SK-N-SH (cell line): ENCODE measurements at regions not wholly inside any gene's neighbourhood (a gene's known extent, or its start where the extent isn't known, plus 50 kb on each side); places are given as distances from the start of the nearest gene placed in this dataset.

Experiments
- CTCF ChIA-PET: fragments of 300-600, 350-600 bp; formaldehyde crosslinking; extraction: SDS; loops from one replicate; lab custom pipeline; 2021; lab: Yijun Ruan, JAX
- POLR2A ChIA-PET: fragments of 350-600 bp; sonication (Branson Sonifier 250); formaldehyde crosslinking; extraction: SDS; loops from one replicate; lab custom pipeline; 2020; ENCODE audit warnings: antibody characterized with exemption, inconsistent platforms; lab: Yijun Ruan, JAX
- DNase-seq: peaks from one replicate; pipeline ENCODE4 v3.0.0; 2012
- H2AFZ ChIP-seq: fragments of 200-600 bp; sonication (generic); 2 replicates; pipeline ENCODE4 v1.8.1; 2016; ENCODE audit warnings: antibody characterized with exemption, mild to moderate bottlenecking, low read depth
- H3F3A ChIP-seq: fragments of 200-600 bp; sonication (generic); replicated peaks from 2 replicates; pipeline ENCODE3; 2016; ENCODE audit warnings: antibody characterized with exemption, mild to moderate bottlenecking; ENCODE audit not compliant: insufficient read depth
- H3K27ac ChIP-seq, 2 experiments: fragments of 200-500 bp in 1 of 2; fragments of 200-600 bp in 1 of 2; sonication (Bioruptor generic) in 1 of 2; sonication (generic), shearing (Covaris generic) in 1 of 2; 2 replicates each; pipeline versions ENCODE4 v1.5.1 to v1.6.1; 2014 to 2016; ENCODE audit warnings: low read depth in 2 of 2, inconsistent platforms in 1 of 2, low read length in 1 of 2, mild to moderate bottlenecking in 1 of 2, mixed read lengths in 1 of 2
- H3K27me3 ChIP-seq: fragments of 200-600 bp; sonication (generic), shearing (Covaris generic); 2 replicates; pipeline ENCODE4 v1.6.1; 2016; ENCODE audit warnings: mixed run types; ENCODE audit not compliant: insufficient read depth
- H3K36me3 ChIP-seq, 2 experiments: fragments of 200-500 bp in 1 of 2; fragments of 200-600 bp in 1 of 2; sonication (Bioruptor generic) in 1 of 2; sonication (generic) in 1 of 2; replicated peaks in 1 of 2; 2 replicates each; pipeline versions ENCODE3 to v1.5.1; 2014 to 2016; ENCODE audit warnings: low read length in 1 of 2, mild to moderate bottlenecking in 1 of 2; ENCODE audit not compliant: insufficient read depth in 2 of 2, control insufficient read depth in 1 of 2
- H3K4me1 ChIP-seq, 2 experiments: fragments of 200-500 bp in 1 of 2; fragments of 200-600 bp in 1 of 2; sonication (Bioruptor generic) in 1 of 2; sonication (generic), shearing (Covaris generic) in 1 of 2; 2 replicates each; pipeline versions ENCODE4 v1.5.1 to v1.6.1; 2014 to 2016; ENCODE audit warnings: low read depth in 1 of 2, low read length in 1 of 2, mixed run types in 1 of 2; ENCODE audit not compliant: insufficient read depth in 2 of 2, control insufficient read depth in 1 of 2
- H3K4me2 ChIP-seq: fragments of 200-600 bp; sonication (generic), shearing (Covaris generic); 2 replicates; pipeline ENCODE4 v1.6.1; 2017; ENCODE audit warnings: mixed run types
- H3K4me3 ChIP-seq, 2 experiments: fragments of 200-500 bp in 1 of 2; fragments of 200-600 bp in 1 of 2; sonication (Bioruptor generic) in 1 of 2; sonication (generic), shearing (Covaris generic) in 1 of 2; 2 replicates each; pipeline versions ENCODE4 v1.5.1 to v1.8.1; 2014 to 2016; ENCODE audit warnings: low read depth in 2 of 2, inconsistent platforms in 1 of 2, low read length in 1 of 2, mild to moderate bottlenecking in 1 of 2, mixed read lengths in 1 of 2, moderate library complexity in 1 of 2
- H3K79me2 ChIP-seq: fragments of 200-600 bp; sonication (generic); 2 replicates; pipeline ENCODE4 v1.8.1; 2017; ENCODE audit warnings: mild to moderate bottlenecking; ENCODE audit not compliant: insufficient read depth
- H3K9ac ChIP-seq: fragments of 200-600 bp; sonication (generic); 2 replicates; pipeline ENCODE4 v1.6.1; 2017; ENCODE audit warnings: mixed run types
- H3K9me2 ChIP-seq: fragments of 200-600 bp; sonication (generic); 2 replicates; pipeline ENCODE4 v1.6.1; 2017; ENCODE audit warnings: mixed run types
- H3K9me3 ChIP-seq: fragments of 200-600 bp; sonication (generic); 2 replicates; pipeline ENCODE4 v1.6.1; 2017; ENCODE audit warnings: mixed run types, mild to moderate bottlenecking, moderate library complexity
- H4K20me1 ChIP-seq: fragments of 200-600 bp; sonication (generic); 2 replicates; pipeline ENCODE4 v1.6.1; 2017; ENCODE audit warnings: mild to moderate bottlenecking, mixed run types; ENCODE audit not compliant: insufficient read depth
- CHD2 ChIP-seq: fragments of 150-350 bp; IDR thresholded peaks from 2 replicates; pipeline ENCODE4 v1.6.1; 2018; ENCODE audit warnings: low read length; ENCODE audit not compliant: partially characterized antibody
- EP300 ChIP-seq, 2 experiments: IDR thresholded peaks; 2 replicates each; pipeline versions ENCODE4 v1.4.0 to v1.6.1; 2012; ENCODE audit warnings: borderline replicate concordance in 1 of 2, low read depth in 1 of 2, low read length in 1 of 2
- FOSL2 ChIP-seq: IDR thresholded peaks from 2 replicates; pipeline ENCODE4 v1.4.0; 2012; ENCODE audit warnings: low read depth, mild to moderate bottlenecking, moderate library complexity, borderline replicate concordance
- FOXJ3 ChIP-seq: sonication (generic); formaldehyde crosslinking; IDR thresholded peaks from 2 replicates; pipeline ENCODE4 v1.5.1; 2020; ENCODE audit warnings: mild to moderate bottlenecking, missing genetic modification reagents
- GABPA ChIP-seq: IDR thresholded peaks from 2 replicates; pipeline ENCODE4 v1.4.0; 2012; ENCODE audit warnings: low read depth, mild to moderate bottlenecking
- GATA2 ChIP-seq: sonication (generic); formaldehyde crosslinking; IDR thresholded peaks from 2 replicates; pipeline ENCODE4 v1.5.0; 2020; ENCODE audit warnings: mild to moderate bottlenecking, missing genetic modification reagents
- JUND ChIP-seq: IDR thresholded peaks from 2 replicates; pipeline ENCODE4 v1.4.0; 2012
- MEF2A ChIP-seq: IDR thresholded peaks from 2 replicates; pipeline ENCODE4 v1.4.0; 2012; ENCODE audit warnings: low read depth, borderline replicate concordance
- MXI1 ChIP-seq: IDR thresholded peaks from 2 replicates; pipeline ENCODE4 v1.6.1; 2012; ENCODE audit warnings: mild to moderate bottlenecking, low read depth, low read length, improper control_type of control experiment
- NRF1 ChIP-seq: IDR thresholded peaks from 2 replicates; pipeline ENCODE4 v1.6.1; 2012; ENCODE audit warnings: low read depth, mild to moderate bottlenecking, low read length
- RFX5 ChIP-seq: IDR thresholded peaks from 2 replicates; pipeline ENCODE4 v1.6.1; 2012; ENCODE audit warnings: mild to moderate bottlenecking, improper control_type of control experiment, low read length
- SIN3A ChIP-seq: IDR thresholded peaks from 2 replicates; pipeline ENCODE4 v1.6.1; 2012; ENCODE audit warnings: low read depth, mild to moderate bottlenecking, low read length, moderate library complexity, borderline replicate concordance
- TAF1 ChIP-seq: IDR thresholded peaks from 2 replicates; pipeline ENCODE4 v1.6.1; 2012; ENCODE audit warnings: low read depth, mild to moderate bottlenecking, low read length, moderate library complexity, borderline replicate concordance
- TCF12 ChIP-seq: IDR thresholded peaks from 2 replicates; pipeline ENCODE4 v1.4.0; 2012
- YY1 ChIP-seq: IDR thresholded peaks from 2 replicates; pipeline ENCODE4 v1.4.0; 2012; ENCODE audit warnings: low read depth, mild to moderate bottlenecking
- WGBS: methylation state at CpG from one replicate; pipeline ENCODE4 v1.1.6; 2017; ENCODE audit warnings: low lambda C conversion rate; 5-methylcytosine and 5-hydroxymethylcytosine counted together
- TF ChIP-seq, protein P1 (sequence below): fragments of 150-350 bp; IDR thresholded peaks from 2 replicates; pipeline ENCODE4 v1.6.1; 2016; ENCODE audit warnings: mild to moderate bottlenecking, low read depth, low read length
- TF ChIP-seq, protein P2 (sequence below): IDR thresholded peaks from 2 replicates; pipeline ENCODE4 v1.4.0; 2012; ENCODE audit warnings: low read depth, borderline replicate concordance
- TF ChIP-seq, protein P3 (sequence below): fragments of 200-600 bp; sonication (generic); IDR thresholded peaks from 2 replicates; pipeline ENCODE4 v1.6.1; 2017; ENCODE audit warnings: antibody characterized with exemption, mild to moderate bottlenecking, moderate library complexity
- TF ChIP-seq, protein P4 (sequence below): fragments of 150-350 bp; IDR thresholded peaks from 2 replicates; pipeline ENCODE4 v1.6.1; 2017; ENCODE audit warnings: antibody characterized with exemption, low read length, low read depth, borderline replicate concordance

DNA sequence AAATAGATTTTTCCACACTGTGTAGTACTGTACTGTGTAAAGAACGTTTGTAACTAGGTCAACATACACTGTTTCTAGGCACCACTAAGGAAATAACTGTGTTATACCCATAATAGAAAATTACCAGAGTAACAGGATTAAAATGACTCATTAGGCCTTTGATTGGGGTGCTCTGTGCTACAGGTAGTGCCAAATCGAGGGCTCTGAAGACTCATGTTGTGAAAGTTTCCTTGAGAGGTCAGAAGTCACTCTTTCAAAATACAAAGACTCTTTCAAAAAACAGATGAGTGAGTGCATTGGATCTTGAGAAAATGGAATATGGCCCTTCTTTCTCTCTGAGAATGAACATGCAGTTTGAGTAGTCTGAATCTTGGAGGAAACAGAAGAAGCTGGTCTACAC is 143.0 kb downstream of the MRPL39 start:
- Histone ChIP-seq H3K4me1 (no peaks in the 10 kb centered on the region), H4K20me1 (no peaks in the 10 kb centered on the region), H2AFZ (no peak overlapping the region), H3K4me2 (no peak overlapping the region), H3F3A (no peaks in the 10 kb centered on the region), H3K4me3 (no peak overlapping the region), H3K36me3 (no peaks in the 10 kb centered on the region), H3K79me2 (no peaks in the 10 kb centered on the region), H3K9me3 (no peaks in the 10 kb centered on the region), H3K9me2 (no peaks in the 10 kb centered on the region), H3K27me3 (no peaks in the 10 kb centered on the region), H3K9ac (no peak overlapping the region), H3K27ac (no peak overlapping the region)
- POLR2A ChIA-PET = no interaction called here
- TF ChIP-seq, protein P1, sequence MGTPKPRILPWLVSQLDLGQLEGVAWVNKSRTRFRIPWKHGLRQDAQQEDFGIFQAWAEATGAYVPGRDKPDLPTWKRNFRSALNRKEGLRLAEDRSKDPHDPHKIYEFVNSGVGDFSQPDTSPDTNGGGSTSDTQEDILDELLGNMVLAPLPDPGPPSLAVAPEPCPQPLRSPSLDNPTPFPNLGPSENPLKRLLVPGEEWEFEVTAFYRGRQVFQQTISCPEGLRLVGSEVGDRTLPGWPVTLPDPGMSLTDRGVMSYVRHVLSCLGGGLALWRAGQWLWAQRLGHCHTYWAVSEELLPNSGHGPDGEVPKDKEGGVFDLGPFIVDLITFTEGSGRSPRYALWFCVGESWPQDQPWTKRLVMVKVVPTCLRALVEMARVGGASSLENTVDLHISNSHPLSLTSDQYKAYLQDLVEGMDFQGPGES = no peak
- CTCF ChIA-PET = interaction anchor here (0.6 kb wide), 1 partner anchor 1599 kb away, joined by 3 read pairs; no protein-coding TSS in a partner anchor
- no peak for DNase-seq
- 8% methylated on average over 2 of the region's 2 CpGs for WGBS

DNA sequence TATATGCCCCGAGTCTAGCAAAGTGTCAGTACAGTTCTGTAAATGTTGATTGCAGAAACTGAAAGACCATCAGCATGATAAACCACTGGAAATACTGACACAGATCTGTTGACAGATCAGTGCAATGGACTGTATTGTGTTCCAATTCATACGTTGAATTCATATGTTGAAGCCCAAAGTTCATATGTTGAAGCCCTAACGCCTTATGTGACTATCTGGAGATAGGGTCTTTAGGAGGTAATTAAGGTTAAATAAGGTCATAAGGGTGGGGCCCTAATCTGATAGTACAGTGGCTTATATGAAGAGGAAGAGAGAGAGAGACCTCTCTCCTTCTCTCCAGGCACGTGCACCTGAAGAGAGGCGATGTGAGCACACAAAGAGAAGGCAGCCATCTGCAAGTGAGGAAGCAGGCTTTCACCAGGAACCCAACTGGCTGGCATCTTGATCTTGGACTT is 144.7 kb downstream of the MRPL39 start:
- ChIA-PET CTCF (no interaction called here), POLR2A (no interaction called here)
- Histone ChIP-seq H4K20me1 (no peaks in the 10 kb centered on the region), H3F3A (no peaks in the 10 kb centered on the region), H3K27ac (no peak overlapping the region), H3K9ac (no peak overlapping the region), H2AFZ (no peak overlapping the region), H3K27me3 (no peaks in the 10 kb centered on the region), H3K4me3 (no peak overlapping the region), H3K9me2 (no peaks in the 10 kb centered on the region), H3K36me3 (no peaks in the 10 kb centered on the region)
- DNase-seq = no peak
- 75% methylated on average over 5 of the region's 5 CpGs for WGBS
- TF ChIP-seq GATA2 (CRISPR knock-in tag) = no peak
- TF ChIP-seq MEF2A = no peak
- TF ChIP-seq RFX5 = no peak
- TF ChIP-seq SIN3A = no peak
- TF ChIP-seq FOSL2 = no peak
- no peak for TF ChIP-seq MXI1
- no peak for TF ChIP-seq FOXJ3 (CRISPR knock-in tag)
- TF ChIP-seq GABPA = no peak
- TF ChIP-seq, all 33 proteins: peak for 0
- Histone ChIP-seq H3K4me2 (no peak overlapping the region), H3K79me2 (no peaks in the 10 kb centered on the region), H3K4me1 (no peaks in the 10 kb centered on the region), H3K9me3 (no peaks in the 10 kb centered on the region)

DNA sequence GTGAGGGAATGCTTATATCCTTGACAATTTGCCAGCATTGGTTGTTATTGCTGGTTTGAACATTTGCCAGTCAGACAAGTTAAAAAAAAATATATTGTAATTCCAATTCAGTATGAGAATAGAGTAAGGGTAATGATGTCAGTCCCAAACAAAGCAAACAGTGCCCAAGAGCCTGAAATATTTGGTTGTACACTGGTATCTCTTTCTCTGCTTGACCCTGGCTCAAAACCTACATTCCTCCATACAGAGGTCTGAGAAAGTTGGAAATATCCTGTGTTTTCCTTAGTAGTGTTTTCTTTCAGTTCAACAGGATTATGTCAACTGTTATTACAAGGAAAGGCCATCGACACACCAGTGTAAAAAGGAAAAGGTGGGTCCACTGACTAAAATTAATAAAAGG is 145.6 kb downstream of the MRPL39 start:
- ChIA-PET CTCF (no interaction called here), POLR2A (no interaction called here)
- H3K4me2 ChIP-seq = no peak overlapping the region
- H3K9me3 ChIP-seq = no peaks in the 10 kb centered on the region
- H3F3A ChIP-seq = no peaks in the 10 kb centered on the region
- H3K27me3 ChIP-seq = no peaks in the 10 kb centered on the region
- H4K20me1 ChIP-seq = no peaks in the 10 kb centered on the region
- H3K27ac ChIP-seq = no peak overlapping the region
- H3K9me2 ChIP-seq = no peaks in the 10 kb centered on the region
- no peak overlapping the region for H2AFZ ChIP-seq
- H3K9ac ChIP-seq = no peak overlapping the region
- no peak overlapping the region for H3K4me3 ChIP-seq
- H3K79me2 ChIP-seq = no peaks in the 10 kb centered on the region
- 73% methylated on average over 1 of the region's 1 CpG for WGBS
- DNase-seq = no peak
- no peaks in the 10 kb centered on the region for H3K36me3 ChIP-seq
- peaks cover 0 to 2% of the 10 kb centered on the region in 2 experiments; a peak in 1 of 4 replicates for H3K4me1 ChIP-seq
- TF ChIP-seq MEF2A (no peak), NRF1 (no peak), FOXJ3 (CRISPR knock-in tag) (no peak), MXI1 (no peak), JUND (no peak), TAF1 (no peak), YY1 (no peak), TCF12 (no peak), EP300 (IDR thresholded peaks at IDR 0.05; ENCODE audit: borderline replicate concordance in 1 of 2, low read depth in 1 of 2, low read length in 1 of 2) (no peak), CHD2 (no peak), GATA2 (CRISPR knock-in tag) (no peak), SIN3A (no peak)
- TF ChIP-seq, protein P2, sequence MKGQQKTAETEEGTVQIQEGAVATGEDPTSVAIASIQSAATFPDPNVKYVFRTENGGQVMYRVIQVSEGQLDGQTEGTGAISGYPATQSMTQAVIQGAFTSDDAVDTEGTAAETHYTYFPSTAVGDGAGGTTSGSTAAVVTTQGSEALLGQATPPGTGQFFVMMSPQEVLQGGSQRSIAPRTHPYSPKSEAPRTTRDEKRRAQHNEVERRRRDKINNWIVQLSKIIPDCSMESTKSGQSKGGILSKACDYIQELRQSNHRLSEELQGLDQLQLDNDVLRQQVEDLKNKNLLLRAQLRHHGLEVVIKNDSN = no peak
- TF ChIP-seq, protein P3, sequence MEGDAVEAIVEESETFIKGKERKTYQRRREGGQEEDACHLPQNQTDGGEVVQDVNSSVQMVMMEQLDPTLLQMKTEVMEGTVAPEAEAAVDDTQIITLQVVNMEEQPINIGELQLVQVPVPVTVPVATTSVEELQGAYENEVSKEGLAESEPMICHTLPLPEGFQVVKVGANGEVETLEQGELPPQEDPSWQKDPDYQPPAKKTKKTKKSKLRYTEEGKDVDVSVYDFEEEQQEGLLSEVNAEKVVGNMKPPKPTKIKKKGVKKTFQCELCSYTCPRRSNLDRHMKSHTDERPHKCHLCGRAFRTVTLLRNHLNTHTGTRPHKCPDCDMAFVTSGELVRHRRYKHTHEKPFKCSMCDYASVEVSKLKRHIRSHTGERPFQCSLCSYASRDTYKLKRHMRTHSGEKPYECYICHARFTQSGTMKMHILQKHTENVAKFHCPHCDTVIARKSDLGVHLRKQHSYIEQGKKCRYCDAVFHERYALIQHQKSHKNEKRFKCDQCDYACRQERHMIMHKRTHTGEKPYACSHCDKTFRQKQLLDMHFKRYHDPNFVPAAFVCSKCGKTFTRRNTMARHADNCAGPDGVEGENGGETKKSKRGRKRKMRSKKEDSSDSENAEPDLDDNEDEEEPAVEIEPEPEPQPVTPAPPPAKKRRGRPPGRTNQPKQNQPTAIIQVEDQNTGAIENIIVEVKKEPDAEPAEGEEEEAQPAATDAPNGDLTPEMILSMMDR = no peak
- TF ChIP-seq, protein P4, sequence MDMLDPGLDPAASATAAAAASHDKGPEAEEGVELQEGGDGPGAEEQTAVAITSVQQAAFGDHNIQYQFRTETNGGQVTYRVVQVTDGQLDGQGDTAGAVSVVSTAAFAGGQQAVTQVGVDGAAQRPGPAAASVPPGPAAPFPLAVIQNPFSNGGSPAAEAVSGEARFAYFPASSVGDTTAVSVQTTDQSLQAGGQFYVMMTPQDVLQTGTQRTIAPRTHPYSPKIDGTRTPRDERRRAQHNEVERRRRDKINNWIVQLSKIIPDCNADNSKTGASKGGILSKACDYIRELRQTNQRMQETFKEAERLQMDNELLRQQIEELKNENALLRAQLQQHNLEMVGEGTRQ = no peak
